ENCODE measurements at regions not wholly inside any gene's neighbourhood (a gene's known extent, or its start where the extent isn't known, plus 50 kb on each side); places are given as distances from the start of the nearest gene placed in this dataset.

GRCh38 chr1:234955107-234955731 is 173.4 kb downstream of the TOMM20 start:
- no peak for TF ChIP-seq MAX (IDR thresholded peaks at IDR 0.05)
- no peak for TF ChIP-seq NFIC (IDR thresholded peaks at IDR 0.05)
- no peak for TF ChIP-seq FOXM1 (IDR thresholded peaks at IDR 0.05; ENCODE audit: borderline replicate concordance, low read depth)
- no peak for TF ChIP-seq CEBPB (IDR thresholded peaks at IDR 0.05)
- TF ChIP-seq EGR1 (IDR thresholded peaks at IDR 0.05), result no peak
- no peak; the same call in 1 of the 2 replicates for TF ChIP-seq TCF12 (IDR thresholded peaks at IDR 0.05; ENCODE audit: low read depth)
- no peak for TF ChIP-seq TAF1 (IDR thresholded peaks at IDR 0.05; ENCODE audit: low read depth)
- TF ChIP-seq REST (IDR thresholded peaks at IDR 0.05; ENCODE audit: low read depth), result no peak
- 0 out of 2 replicates have a peak, but pooled peaks have one; percentile 6 for TF ChIP-seq RAD21 (IDR thresholded peaks at IDR 0.05; ENCODE audit: low read depth)
